ENCODE measurements at regions not wholly inside any gene's neighbourhood (a gene's known extent, or its start where the extent isn't known, plus 50 kb on each side); places are given as distances from the start of the nearest gene placed in this dataset.

- TF ChIP-seq SIN3A (IDR thresholded peaks at IDR 0.05; ENCODE audit: borderline replicate concordance, insufficient read depth, low read length) (no peak), FOXP2 (optimal IDR thresholded peaks at IDR 0.05; ENCODE audit: borderline replicate concordance, extremely low read depth, extremely low read length, insufficient read depth) (no peak), REST (IDR thresholded peaks at IDR 0.05; ENCODE audit: insufficient read depth in 1 of 2, low read depth in 2 of 2, low read length in 2 of 2) (no peak), POLR2AphosphoS5 (IDR thresholded peaks at IDR 0.05; ENCODE audit: low read depth, low read length) (no peak)
Measured at GRCh38 chr7:155190688-155191087, 107.0 kb upstream of the INSIG1 start.

- TF ChIP-seq TAF1 (IDR thresholded peaks at IDR 0.05; ENCODE audit: borderline replicate concordance, insufficient read depth, low read length) (no peak), REST (IDR thresholded peaks at IDR 0.05; ENCODE audit: insufficient read depth in 1 of 2, low read depth in 2 of 2, low read length in 2 of 2) (no peak), SIN3A (IDR thresholded peaks at IDR 0.05; ENCODE audit: borderline replicate concordance, insufficient read depth, low read length) (no peak), POLR2AphosphoS5 (IDR thresholded peaks at IDR 0.05; ENCODE audit: low read depth, low read length) (no peak), FOXP2 (optimal IDR thresholded peaks at IDR 0.05; ENCODE audit: borderline replicate concordance, extremely low read depth, extremely low read length, insufficient read depth) (no peak)
Measured at GRCh38 chr7:155191137-155191536, 106.5 kb upstream of the INSIG1 start.

GRCh38 chr7:155191901-155192478 lies 105.7 kb upstream of the INSIG1 start:
- TF ChIP-seq SIN3A (IDR thresholded peaks at IDR 0.05; ENCODE audit: borderline replicate concordance, insufficient read depth, low read length) = no peak
- no peak for TF ChIP-seq FOXP2 (optimal IDR thresholded peaks at IDR 0.05; ENCODE audit: borderline replicate concordance, extremely low read depth, extremely low read length, insufficient read depth)
- no peak for TF ChIP-seq POLR2AphosphoS5 (IDR thresholded peaks at IDR 0.05; ENCODE audit: low read depth, low read length)
- TF ChIP-seq REST (IDR thresholded peaks at IDR 0.05; ENCODE audit: insufficient read depth in 1 of 2, low read depth in 2 of 2, low read length in 2 of 2) = no peak
- TF ChIP-seq TAF1 (IDR thresholded peaks at IDR 0.05; ENCODE audit: borderline replicate concordance, insufficient read depth, low read length) = no peak

- TF ChIP-seq SIN3A (IDR thresholded peaks at IDR 0.05; ENCODE audit: borderline replicate concordance, insufficient read depth, low read length) = no peak
- TF ChIP-seq POLR2AphosphoS5 (IDR thresholded peaks at IDR 0.05; ENCODE audit: low read depth, low read length) = no peak
- TF ChIP-seq TAF1 (IDR thresholded peaks at IDR 0.05; ENCODE audit: borderline replicate concordance, insufficient read depth, low read length) = no peak
- TF ChIP-seq REST (IDR thresholded peaks at IDR 0.05; ENCODE audit: insufficient read depth in 1 of 2, low read depth in 2 of 2, low read length in 2 of 2) = no peak
- no peak for TF ChIP-seq FOXP2 (optimal IDR thresholded peaks at IDR 0.05; ENCODE audit: borderline replicate concordance, extremely low read depth, extremely low read length, insufficient read depth)
Measured at GRCh38 chr7:155192961-155193640, 104.6 kb upstream of the INSIG1 start.

All from PFSK-1 (cell line).